Chondrocyte (in vitro differentiated cells): ENCODE measurements at regions not wholly inside any gene's neighbourhood (a gene's known extent, or its start where the extent isn't known, plus 50 kb on each side); places are given as distances from the start of the nearest gene placed in this dataset.

Experiments
- DNase-seq: peaks from one replicate; pipeline ENCODE4 v3.0.0; 2021; ENCODE audit warnings: mixed read lengths, low spot score
- H3K27ac Mint-ChIP-seq: one replicate; pipeline ENCODE4 v1.8.0; 2021; ENCODE audit warnings: mild to moderate bottlenecking, moderate library complexity, mixed read lengths; ENCODE audit not compliant: unreplicated experiment
- H3K27me3 Mint-ChIP-seq: 2 replicates; pipeline ENCODE4 v1.8.0; 2021; ENCODE audit warnings: low read depth, mixed read lengths
- H3K36me3 Mint-ChIP-seq: 2 replicates; pipeline ENCODE4 v1.8.0; 2021; ENCODE audit warnings: low read depth, mixed read lengths
- H3K4me1 Mint-ChIP-seq: 2 replicates; pipeline ENCODE4 v1.8.0; 2021; ENCODE audit warnings: low read depth, mild to moderate bottlenecking, mixed read lengths
- H3K4me3 Mint-ChIP-seq: one replicate; pipeline ENCODE4 v1.8.0; 2021; ENCODE audit warnings: mild to moderate bottlenecking, moderate library complexity, mixed read lengths; ENCODE audit not compliant: unreplicated experiment
- H3K9me3 Mint-ChIP-seq: 2 replicates; pipeline ENCODE4 v1.8.0; 2021; ENCODE audit warnings: low read depth, mixed read lengths
- TF ChIP-seq, protein P1 (sequence below): fragments of 200-600 bp; sonication (generic); IDR thresholded peaks from 2 replicates; pipeline ENCODE4 v1.5.0; 2021; ENCODE audit warnings: antibody characterized with exemption, mild to moderate bottlenecking, moderate library complexity

DNA sequence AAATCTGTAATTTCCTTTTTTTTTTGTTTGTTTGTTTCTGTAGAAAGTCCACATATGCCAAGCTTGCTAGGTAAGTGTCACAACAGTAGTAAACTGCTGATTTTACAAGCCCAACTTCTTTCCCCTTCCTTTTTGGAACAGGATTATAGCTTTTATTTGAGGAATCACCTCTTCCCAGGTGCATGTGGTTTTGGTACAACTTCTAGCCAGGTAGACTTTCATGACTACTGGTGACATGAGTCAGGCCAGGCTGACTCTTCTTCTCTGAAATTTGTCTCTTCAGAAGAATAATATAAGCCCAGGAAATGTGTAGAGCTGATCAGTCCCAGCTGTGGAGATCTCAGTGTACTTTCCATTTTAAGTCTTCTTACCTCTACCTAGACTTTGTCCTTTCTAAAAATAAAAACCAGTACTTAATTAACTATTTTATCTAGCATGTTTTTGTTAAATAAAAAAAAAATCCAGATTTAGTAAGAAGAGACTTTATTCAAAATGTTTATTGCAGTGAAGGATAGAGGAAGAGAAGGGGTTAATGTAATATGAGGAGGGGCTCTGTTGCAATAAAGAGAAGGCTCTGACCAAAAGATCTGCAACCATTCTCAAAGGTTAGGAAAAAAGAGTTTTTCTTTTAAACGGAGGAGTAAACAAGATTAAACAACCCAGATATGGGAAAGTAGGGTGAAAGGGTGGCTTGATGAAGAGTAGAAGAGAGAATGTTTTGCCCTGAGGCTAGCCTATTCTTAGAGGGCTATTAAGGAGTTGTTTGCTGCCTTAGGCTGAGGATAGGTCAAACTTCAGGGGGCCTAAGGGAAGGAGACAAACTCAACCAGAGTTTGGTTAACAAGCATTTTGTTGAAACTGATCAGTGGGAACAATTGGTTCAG lies 664.2 kb downstream of the SORCS1 start:
- H3K36me3 Mint-ChIP-seq: no peaks in the 10 kb centered on the region
- TF ChIP-seq, protein P1, sequence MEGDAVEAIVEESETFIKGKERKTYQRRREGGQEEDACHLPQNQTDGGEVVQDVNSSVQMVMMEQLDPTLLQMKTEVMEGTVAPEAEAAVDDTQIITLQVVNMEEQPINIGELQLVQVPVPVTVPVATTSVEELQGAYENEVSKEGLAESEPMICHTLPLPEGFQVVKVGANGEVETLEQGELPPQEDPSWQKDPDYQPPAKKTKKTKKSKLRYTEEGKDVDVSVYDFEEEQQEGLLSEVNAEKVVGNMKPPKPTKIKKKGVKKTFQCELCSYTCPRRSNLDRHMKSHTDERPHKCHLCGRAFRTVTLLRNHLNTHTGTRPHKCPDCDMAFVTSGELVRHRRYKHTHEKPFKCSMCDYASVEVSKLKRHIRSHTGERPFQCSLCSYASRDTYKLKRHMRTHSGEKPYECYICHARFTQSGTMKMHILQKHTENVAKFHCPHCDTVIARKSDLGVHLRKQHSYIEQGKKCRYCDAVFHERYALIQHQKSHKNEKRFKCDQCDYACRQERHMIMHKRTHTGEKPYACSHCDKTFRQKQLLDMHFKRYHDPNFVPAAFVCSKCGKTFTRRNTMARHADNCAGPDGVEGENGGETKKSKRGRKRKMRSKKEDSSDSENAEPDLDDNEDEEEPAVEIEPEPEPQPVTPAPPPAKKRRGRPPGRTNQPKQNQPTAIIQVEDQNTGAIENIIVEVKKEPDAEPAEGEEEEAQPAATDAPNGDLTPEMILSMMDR: no peak
- DNase-seq: no peak
- peaks cover 10% of the 10 kb centered on the region for H3K27me3 Mint-ChIP-seq
- no peaks in the 10 kb centered on the region for H3K4me1 Mint-ChIP-seq
- no peak overlapping the region for H3K4me3 Mint-ChIP-seq
- peaks cover 10% of the 10 kb centered on the region for H3K9me3 Mint-ChIP-seq
- H3K27ac Mint-ChIP-seq: no peak overlapping the region

DNA sequence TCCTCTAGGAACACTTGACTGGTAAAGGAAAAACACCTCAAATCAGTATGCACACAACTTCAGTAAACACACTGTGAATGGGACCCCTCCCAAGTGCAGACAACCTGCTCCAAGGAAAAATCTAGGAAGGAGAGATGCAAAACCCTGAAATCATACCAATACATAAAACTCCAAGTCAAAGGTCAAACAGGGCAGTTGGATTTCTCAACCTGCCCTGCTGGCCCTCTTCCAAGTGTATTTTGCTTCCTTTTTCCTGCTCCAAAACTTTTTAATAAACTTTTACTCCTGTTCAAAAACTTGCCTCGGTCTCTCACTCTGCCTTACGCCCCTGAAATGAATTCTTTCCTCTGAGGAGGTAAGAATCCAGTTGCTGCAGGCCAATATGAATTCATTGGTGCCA lies 665.1 kb downstream of the SORCS1 start:
- H3K9me3 Mint-ChIP-seq: peaks cover 10% of the 10 kb centered on the region
- H3K27ac Mint-ChIP-seq: no peak overlapping the region
- DNase-seq: no peak
- no peak overlapping the region for H3K4me3 Mint-ChIP-seq
- no peaks in the 10 kb centered on the region for H3K36me3 Mint-ChIP-seq
- no peaks in the 10 kb centered on the region for H3K4me1 Mint-ChIP-seq
- H3K27me3 Mint-ChIP-seq: peaks cover 10% of the 10 kb centered on the region
- TF ChIP-seq, protein P1: no peak

DNA sequence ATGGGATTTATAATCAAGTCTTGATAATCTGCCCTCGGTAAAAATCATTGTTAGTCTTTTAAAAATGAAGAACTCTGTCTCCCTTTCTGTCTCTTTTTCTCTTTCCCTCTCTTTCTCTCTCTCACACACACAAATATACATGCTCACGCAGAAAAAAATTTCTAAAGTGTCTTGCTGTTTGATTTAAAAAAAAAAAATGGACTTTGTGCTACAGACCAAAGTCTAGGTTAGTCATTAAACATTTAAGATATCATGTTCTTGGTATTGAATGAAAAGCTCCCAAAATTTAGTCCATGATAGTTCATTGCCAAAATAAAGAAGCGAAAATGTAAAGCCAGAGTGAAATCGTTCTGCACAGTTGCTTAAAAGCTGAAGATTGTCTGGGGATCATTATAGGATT lies 665.8 kb downstream of the SORCS1 start:
- no peak for DNase-seq
- Mint-ChIP-seq H3K4me3 (no peak overlapping the region), H3K9me3 (peaks cover 10% of the 10 kb centered on the region), H3K4me1 (no peaks in the 10 kb centered on the region), H3K27me3 (peaks cover 10% of the 10 kb centered on the region), H3K27ac (no peak overlapping the region), H3K36me3 (no peaks in the 10 kb centered on the region)
- TF ChIP-seq, protein P1: no peak

DNA sequence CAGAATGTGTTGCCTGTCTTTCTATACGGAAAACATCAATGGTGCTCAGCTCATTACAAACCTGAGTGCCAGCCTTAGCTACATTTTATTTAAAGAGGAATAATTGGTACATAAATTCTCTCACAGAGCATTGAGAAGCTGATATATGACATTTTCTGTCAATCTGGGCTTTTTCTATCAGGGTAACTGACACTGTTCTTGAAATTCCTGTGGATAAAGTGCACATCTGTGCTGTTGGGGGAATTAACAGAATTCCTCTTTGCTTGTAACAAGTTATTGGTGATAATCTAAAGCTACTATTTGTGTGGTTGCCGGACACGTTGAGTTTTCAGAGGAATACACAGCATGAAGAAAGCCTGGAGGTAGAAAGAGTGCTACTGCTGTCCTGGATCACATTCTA lies 668.6 kb downstream of the SORCS1 start:
- Mint-ChIP-seq H3K4me1 (no peaks in the 10 kb centered on the region), H3K9me3 (peaks cover 12% of the 10 kb centered on the region), H3K27me3 (peaks cover 10% of the 10 kb centered on the region), H3K36me3 (no peaks in the 10 kb centered on the region), H3K4me3 (no peak overlapping the region), H3K27ac (no peak overlapping the region)
- TF ChIP-seq, protein P1: no peak
- DNase-seq: no peak

DNA sequence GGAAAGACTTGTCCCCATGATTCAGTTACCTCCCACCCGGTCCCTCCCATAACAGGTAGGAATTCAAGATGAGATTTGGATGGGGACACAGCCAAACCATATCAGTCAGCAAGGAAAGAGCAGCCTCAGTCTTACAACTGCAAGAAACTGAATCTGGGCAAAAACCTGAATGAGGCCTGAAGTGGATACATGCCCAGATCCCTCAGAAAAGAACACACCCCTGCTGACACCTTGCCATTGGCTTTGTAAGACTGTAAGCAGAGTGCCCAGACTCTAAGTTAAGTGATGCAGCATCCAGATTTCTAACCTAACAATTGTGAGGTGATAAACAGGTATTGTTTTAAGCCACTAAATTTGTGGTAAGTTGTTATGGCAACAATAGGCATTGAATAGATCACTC lies 670.8 kb downstream of the SORCS1 start:
- Mint-ChIP-seq H3K4me1 (no peaks in the 10 kb centered on the region), H3K4me3 (no peak overlapping the region), H3K36me3 (no peaks in the 10 kb centered on the region), H3K27ac (no peak overlapping the region), H3K9me3 (peaks cover 11% of the 10 kb centered on the region), H3K27me3 (peaks cover 9% of the 10 kb centered on the region)
- DNase-seq: no peak
- TF ChIP-seq, protein P1: no peak
